ENCODE measurements at regions not wholly inside any gene's neighbourhood (a gene's known extent, or its start where the extent isn't known, plus 50 kb on each side); places are given as distances from the start of the nearest gene placed in this dataset.

GRCh38 chr6:14540810-14541540 lies 423.4 kb downstream of the CD83 start:
- TF ChIP-seq CTCF (conservative IDR thresholded peaks at IDR 0.05; ENCODE audit: low read length) (no peak), EZH2phosphoT487 (IDR thresholded peaks at IDR 0.05; ENCODE audit: borderline replicate concordance, low read depth, low read length) (no peak)
